AML-193 (cell line): ENCODE measurements at regions not wholly inside any gene's neighbourhood (a gene's known extent, or its start where the extent isn't known, plus 50 kb on each side); places are given as distances from the start of the nearest gene placed in this dataset.
"Not testable (repeated sequence)": the region's sequence is repeated elsewhere in the genome, so short reads cannot be mapped to it uniquely, and the experiment has no call there.

Experiments used
- DNase-seq, 2 experiments: peaks; one replicate each; lab custom pipeline; 2025; lab: John Stamatoyannopoulos, UW

DNA sequence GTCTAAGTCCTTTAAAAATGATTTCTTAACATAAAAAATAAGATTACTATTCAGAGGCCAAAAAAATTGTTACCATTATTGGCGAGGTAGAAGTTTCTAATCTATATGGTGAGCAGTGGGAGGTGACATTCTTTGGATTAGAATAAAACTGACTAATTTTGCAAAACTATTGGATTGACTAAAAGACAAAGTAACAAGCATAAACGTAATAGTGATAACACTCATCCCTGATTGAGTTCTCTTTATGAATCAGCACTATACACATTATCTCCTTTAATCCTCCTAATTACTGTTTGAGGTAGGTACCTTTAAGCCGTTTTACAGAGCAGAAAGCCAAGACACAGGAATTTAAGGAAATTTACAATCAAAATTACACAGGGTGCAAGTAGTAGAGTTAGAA is 139.2 kb upstream of the NRP1 start:
- no peak for DNase-seq

DNA sequence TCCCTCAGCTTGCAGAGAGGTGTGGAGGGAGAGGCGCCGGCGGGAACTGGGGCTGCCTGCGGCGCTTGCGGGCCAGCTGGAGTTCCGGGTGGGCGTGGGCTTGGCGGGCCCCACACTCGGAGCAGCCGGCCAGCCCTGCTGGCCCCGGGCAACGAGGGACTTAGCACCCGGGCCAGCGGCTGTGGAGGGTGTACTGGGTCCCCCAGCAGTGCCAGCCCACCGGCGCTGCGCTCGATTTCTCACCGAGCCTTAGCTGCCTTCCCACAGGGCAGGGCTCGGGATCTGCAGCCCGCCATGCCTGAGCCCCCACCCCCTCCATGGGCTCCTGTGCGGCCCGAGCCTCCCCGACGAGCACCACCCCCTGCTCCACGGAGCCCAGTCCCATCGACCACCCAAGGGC is 133.5 kb upstream of the NRP1 start:
- not testable (repeated sequence) for DNase-seq

GRCh38 chr10:33465747-33466146 is 131.3 kb upstream of the NRP1 start:
- DNase-seq: no peak

DNA sequence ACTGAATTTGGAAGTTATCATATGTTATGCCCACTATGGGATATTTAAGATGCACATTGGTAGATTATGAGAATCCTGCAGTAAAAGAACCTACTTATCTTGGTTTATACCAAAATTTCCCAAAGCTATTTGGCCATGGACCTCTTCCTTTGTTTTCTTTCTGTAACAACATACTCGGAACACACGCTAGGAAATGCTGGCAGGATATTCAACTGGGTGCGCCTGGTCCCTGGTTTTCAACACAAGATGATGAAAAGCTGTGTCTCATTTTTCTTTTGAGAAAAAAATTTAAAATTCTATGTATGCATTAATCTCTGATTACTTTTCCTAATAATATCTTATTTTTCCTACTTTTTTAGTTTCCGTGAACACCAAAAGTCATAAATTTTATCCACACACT is 128.5 kb upstream of the NRP1 start:
- no peak for DNase-seq

DNA sequence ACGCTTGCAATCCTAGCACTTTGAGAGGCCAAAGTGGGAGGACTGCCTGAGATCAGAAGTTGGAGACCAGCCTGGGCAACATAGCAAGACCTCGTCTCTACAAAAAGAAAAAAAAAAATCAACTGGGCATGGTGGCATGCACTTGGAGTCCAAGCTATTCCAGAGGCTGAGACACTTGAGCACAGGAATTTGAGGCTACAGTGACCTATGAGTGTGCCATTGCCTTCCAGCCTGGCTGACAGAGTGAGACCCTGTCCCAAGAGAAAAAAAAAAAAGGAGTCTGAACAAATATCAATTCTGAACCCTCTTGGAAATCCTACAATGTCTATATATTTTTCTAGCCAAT is 126.8 kb upstream of the NRP1 start:
- DNase-seq: no peak

DNA sequence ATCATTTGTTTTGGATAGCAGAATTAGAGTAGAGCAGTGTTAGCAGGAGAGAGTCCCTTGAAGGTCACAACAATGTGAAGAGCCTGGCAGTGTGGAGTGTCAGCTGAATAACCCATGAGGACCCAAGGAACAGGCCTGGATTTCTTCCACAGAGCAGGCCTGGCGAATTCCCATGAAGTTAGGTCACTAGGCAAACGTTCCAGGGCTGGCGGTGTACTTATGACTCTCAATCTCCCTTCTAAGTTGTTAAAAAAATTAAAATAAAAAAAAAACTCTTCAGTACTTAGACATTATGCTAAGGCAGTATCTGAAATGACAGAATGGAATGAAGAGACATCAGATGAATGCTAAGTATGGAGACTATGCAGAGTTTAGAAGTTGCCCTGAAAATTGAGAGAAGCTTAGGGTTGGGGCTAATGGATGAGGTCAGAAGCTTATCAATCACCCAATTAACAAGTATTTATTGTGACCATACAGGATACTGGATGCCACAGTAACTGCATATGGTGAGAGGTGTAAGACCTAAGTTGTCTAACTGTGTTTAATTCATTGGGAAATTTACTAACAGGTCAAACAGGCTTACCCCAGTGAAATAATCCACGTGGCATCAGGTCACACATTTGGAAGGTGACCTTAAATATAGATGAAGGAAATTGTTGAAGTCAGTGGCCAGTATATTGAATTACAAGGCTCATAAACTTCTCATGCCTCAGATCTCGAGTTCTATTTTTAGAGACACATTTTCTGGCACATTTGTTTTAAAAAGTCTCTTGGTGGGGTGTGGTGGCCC is 126.2 kb upstream of the NRP1 start:
- no peak for DNase-seq

DNA sequence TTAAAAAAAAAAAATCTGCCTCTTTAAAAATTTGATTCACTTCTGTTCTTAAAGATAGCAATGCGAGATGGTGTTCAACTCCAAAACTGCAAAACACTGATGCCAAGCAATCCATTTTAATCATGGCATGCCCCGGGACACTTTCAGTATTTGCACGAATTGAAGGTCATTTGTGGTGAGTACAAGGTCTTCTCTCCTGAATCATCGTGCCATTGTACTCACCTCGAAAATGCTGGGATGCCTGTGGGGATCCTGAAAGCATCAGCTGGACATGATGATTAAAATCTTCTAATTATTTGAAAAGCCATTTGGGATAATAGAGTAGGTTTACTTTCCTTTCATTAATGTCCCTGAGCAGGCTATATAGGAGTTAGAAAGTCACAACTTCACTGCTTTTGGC is 125.1 kb upstream of the NRP1 start:
- DNase-seq: no peak

DNA sequence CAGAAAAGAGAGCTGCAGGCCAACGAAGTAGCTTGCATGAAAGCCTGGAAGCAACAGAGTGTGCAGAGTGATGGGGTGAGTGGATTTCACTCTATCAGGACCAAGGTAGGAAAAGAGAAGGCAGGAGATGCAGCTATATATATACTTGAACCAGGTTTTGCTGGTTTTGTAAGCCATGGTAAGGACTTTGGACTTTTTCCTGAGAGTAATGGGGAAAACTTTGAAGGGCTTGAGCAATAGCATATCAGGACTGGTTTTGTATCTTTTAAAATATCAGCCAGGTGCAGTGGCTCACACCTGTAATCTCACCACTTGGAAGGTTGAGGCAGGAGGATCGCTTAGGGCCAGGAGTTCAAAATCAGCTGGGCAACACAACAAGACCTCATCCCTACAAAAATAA is 120.6 kb upstream of the NRP1 start:
- DNase-seq: no peak

DNA sequence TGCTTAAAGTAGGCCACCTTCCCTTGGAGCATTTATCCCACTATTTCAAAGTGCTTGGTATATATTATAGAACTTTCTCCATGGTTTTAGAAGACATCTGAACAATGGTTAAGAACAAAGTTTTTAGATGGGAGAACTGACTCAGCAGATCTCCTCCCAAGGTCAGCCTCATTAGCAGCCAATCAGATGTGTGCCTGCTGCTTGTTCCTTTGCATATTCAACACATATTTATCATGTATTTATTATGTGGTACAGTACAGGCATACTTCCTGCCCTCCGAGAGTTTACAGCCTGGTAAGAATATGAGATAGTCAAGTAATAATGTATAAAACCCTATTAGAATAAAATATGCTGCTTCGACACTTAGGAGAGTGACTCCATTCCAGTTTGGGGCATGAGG is 120.1 kb upstream of the NRP1 start:
- DNase-seq: no peak

- DNase-seq: no peak
These were observed 118.9 kb upstream of the NRP1 start for GRCh38 chr10:33453081-33454025.

DNA sequence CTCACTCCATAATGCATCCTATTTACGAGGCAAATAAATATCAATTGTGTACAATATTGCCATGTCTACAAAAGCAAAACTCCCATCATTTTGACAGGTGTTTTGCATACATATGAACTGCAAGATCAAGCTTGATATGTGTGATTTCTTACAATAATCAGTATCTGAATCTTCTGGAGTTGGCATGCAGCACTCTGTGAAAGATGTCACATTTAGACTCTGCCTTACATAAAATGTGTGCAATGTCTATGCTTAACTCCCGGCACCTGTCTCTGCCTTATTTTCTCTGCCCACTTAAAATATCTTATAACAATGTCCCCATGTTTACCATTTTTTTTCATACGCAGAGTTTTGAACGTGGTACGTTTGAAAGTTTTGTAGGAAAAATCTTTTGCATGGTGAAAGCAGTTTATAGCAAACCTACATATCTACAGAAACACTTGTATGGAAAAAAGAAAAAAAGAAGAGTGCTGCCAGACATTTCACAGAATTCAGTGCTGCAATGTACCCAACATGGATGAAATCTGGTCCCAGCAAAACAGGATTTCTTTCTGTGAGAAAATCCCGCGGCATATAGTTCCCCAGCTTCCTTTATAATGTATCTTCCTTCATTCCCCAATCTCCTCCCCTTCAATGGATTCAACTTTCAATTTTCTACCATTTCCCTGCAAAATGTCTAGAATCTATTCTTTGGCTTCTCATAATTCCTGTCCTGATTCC is 114.1 kb upstream of the NRP1 start:
- DNase-seq: no peak

DNA sequence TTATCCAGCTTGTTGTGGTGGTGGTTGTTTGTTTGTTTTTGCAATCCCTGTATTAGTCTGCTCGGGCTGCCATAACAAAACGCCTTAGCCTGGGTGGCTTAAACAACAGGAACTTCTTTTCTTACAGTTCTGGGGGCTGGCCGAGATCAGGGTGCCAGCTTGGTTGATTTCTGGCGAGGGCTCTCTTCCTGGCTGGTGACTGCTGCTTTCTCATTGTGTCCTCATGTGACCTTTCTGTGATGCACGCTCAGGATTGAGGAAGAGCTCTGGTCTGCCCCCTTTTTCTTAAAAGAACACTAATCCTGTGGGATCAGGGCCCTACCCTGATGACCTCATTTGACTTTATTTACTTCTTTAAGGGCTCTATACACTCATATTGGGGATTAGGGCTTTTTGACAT is 107.1 kb upstream of the NRP1 start:
- no peak for DNase-seq

DNA sequence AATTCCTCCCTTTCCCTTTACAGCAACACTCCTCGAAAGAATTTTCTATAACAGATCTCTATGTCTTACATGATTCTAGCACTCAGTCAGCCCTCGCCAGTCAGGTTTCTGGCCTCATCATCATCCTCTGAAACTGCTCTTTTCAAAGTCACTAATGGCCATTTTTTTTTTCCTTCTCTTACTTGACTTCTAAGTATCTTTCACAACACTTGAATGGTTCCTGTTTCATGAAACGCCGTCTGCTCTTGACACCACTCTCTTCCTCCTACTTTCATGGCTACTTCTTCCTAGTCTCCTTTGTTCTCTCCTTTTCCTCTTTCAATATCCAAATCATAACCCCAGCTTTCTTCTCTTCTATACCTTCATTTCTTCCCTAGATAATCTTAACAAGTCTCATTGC is 100.5 kb upstream of the NRP1 start:
- peak; percentile 64 to 75 for DNase-seq

DNA sequence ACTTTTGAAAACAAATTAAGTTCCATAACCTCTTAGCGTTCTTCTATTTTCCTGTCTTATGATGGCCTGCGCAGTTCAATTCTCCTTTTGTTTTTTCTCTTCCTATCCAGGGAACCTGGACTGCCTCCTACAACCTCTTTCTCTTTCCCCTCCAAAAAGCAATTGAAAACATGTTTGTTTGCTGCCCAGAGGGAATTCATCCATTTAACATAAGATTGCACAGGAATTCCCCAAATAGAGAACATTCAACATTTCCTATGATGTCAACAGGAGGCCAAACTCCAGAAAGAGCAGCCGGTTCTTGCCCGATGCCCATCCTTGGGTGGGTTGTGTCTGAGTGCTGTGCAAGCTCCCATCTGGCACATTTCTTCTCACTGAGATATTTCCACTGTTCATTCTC is 94.2 kb upstream of the NRP1 start:
- DNase-seq: no peak

GRCh38 chr10:33423154-33423529 is 88.7 kb upstream of the NRP1 start:
- DNase-seq: no peak

- DNase-seq: no peak
These were observed 88.1 kb upstream of the NRP1 start for GRCh38 chr10:33422471-33423153.

DNA sequence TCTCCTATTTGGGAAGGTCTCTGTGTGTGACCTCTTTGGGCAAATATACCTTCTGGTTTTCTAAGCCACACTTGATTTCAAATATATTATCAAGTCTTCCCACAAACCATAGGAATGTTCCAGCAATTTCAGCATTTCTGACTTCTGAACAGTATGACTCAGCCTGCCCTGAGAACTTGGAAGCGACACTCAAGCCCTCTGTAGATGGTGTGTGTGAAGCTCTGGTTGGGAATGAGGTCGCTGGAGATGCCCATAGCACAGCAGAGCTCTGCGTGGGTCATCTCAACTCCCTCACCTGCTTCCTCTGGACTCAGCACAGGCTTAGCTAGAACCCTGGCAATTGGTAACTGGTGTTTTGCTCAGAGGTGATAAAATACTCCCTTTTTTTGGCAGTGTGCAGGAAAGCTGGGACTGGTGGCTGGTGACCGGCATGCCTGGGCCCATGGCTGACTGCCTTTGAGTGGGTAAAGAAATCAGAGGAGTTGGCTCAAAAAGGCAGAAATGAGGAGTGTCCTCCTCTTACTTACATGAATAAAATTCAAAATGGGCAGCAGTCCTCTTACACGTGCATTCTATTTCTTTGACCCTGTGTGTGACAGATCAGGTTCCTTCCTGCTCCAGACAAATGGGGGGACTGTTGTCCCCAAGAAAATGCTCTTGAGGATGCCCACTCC is 87.5 kb upstream of the NRP1 start:
- DNase-seq: no peak

GRCh38 chr10:33419311-33419710 is 84.8 kb upstream of the NRP1 start:
- DNase-seq: no peak

DNA sequence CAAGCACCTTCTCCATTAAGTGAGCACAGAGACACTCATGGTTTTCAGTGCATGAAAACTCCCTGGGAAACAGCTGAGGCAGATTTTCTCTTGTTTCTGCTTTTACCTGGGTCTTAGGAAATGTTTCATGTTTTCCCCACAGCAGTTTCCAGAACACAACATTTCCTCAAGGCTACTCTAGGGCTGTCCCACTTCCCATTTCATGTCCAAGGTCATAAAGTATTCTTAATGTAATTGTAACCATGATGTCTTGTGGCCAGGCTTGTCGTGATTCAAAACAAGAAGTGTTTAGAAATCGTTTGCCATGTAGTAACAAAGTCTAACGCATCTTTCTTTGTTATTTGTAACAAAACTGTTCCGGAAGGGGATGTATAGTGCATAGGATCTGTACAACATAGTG is 83.8 kb upstream of the NRP1 start:
- no peak for DNase-seq

DNA sequence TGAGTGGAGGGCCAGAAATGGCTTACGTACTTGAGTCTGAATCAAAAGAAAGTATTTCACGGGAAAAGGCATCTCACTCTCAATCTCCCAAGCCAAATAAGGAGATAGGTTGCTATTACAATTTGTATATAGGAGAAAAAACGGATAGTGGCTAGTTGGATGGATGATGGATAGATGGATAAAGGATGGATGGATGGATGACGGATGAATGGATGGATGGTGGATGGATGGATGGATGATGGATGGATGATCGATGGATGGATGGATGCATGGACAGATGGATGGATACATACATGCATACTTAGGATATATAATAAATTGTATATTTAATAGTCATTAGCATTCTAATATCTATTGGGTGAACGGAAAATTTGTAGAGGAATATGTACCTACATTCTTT is 82.2 kb upstream of the NRP1 start:
- DNase-seq: no peak

DNA sequence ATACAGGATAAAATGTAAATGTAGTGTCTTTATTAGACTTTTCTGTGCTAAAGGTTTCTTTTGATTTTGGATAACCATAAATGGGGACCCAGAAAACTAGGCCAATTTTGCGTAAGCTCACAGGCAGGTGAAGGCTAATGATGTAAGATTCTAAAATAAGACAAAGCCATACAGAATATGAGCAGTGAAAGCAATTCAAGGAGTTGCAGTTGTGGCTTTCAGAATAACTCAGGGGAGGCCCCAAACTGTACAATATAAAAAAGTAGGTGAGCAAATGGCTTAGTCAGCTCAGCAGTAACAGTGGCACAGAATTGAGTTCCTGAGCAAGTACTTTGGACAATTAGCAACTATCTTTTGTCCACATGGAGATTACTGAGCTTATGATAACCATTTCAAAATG is 81.7 kb upstream of the NRP1 start:
- DNase-seq: no peak

DNA sequence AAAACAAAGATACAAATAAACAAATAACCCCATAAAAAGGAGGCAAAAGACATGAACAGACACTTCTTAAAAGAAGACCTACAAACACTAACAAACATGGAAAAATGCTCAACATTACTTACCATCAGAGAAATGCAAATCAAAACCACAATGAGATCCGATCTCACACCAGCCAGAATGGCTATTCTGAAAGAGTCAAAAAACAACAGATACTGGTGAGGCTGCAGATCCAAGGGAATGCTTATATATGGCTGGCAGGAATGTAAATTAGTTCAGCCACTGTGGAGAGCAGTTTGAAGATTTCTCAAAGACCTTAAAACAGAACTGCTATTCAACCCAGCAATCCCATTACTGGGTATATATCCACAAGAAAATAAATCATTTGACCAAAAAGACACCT is 80.4 kb upstream of the NRP1 start:
- DNase-seq: no peak
